Stimulated activated naive CD8-positive, alpha-beta T cell treated with anti-CD3 and anti-CD28 coated beads, Interleukin-15, Interleukin-2, amounts not matched to agents 100 ng/mL and 50 ng/mL, for 24 hours (primary cell): ENCODE measurements at regions not wholly inside any gene's neighbourhood (a gene's known extent, or its start where the extent isn't known, plus 50 kb on each side); places are given as distances from the start of the nearest gene placed in this dataset.
A peak's percentile ranks its signal among the peaks of the same experiment; 100 is the strongest.

ENCODE experiments used
- H3K27ac Mint-ChIP-seq: one replicate; pipeline ENCODE4 v1.8.0; 2021; ENCODE audit warnings: mild to moderate bottlenecking, mixed read lengths
- H3K27me3 Mint-ChIP-seq: one replicate; pipeline ENCODE4 v1.8.0; 2021; ENCODE audit warnings: mixed read lengths
- H3K36me3 Mint-ChIP-seq: one replicate; pipeline ENCODE4 v1.8.0; 2021; ENCODE audit warnings: low read depth, mixed read lengths
- H3K4me1 Mint-ChIP-seq: one replicate; pipeline ENCODE4 v1.8.0; 2021; ENCODE audit warnings: low read depth, mixed read lengths
- H3K4me3 Mint-ChIP-seq: one replicate; pipeline ENCODE4 v1.8.0; 2021; ENCODE audit warnings: mild to moderate bottlenecking, mixed read lengths
- H3K9me3 Mint-ChIP-seq: one replicate; pipeline ENCODE4 v1.8.0; 2021; ENCODE audit warnings: mixed read lengths

GRCh38 chr16:47026947-47027346 is 53.5 kb upstream of the DNAJA2 start:
- no peaks in the 10 kb centered on the region for H3K4me1 Mint-ChIP-seq

DNA sequence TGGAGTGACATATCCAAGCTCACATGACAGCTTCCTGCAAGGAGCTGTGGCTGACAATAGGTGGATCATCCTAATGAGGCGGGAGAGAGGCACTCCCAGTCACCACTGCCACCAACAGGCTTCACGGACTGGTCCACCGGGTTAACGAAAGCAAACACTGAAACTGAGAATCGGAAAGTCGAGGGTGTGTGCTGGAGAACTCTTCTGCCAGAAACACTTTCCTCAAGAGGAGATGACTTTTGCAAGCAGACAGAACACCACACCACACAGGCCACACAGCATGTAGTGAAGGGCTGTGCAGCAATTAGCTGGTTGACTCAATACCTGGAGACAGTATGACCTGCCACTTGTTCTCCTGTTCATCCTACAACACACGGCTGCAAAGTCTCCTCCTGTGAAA is 53.0 kb upstream of the DNAJA2 start:
- no peak overlapping the region for H3K4me3 Mint-ChIP-seq
- no peaks in the 10 kb centered on the region for H3K4me1 Mint-ChIP-seq
- no peaks in the 10 kb centered on the region for H3K36me3 Mint-ChIP-seq
- H3K27ac Mint-ChIP-seq, result no peak overlapping the region
- no peaks in the 10 kb centered on the region for H3K27me3 Mint-ChIP-seq
- no peaks in the 10 kb centered on the region for H3K9me3 Mint-ChIP-seq

More at GRCh38 chr16:47026947-47027346, 53.5 kb upstream of the DNAJA2 start:
- Mint-ChIP-seq H3K4me3 (no peak overlapping the region), H3K36me3 (no peaks in the 10 kb centered on the region), H3K9me3 (no peaks in the 10 kb centered on the region), H3K27ac (peak overlapping the region; percentile 68), H3K27me3 (no peaks in the 10 kb centered on the region)

DNA sequence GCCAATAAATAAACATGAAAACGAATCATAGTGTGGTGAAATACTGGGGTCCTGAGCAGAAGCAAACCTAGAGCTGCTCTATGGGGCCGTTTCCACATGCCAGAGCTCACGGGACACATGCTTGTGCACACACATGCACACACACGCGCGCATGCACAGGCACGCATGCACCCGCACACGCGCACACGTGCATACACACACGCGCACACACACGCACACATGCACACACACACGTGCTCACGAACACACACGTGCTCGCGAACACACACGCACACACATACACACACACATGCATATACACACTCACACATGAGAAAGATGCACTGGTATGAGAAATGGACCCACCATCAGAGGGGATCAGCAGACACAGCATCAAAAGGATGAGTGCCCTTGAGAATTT is 52.2 kb upstream of the DNAJA2 start:
- Mint-ChIP-seq H3K27ac (no peak overlapping the region), H3K9me3 (no peaks in the 10 kb centered on the region), H3K4me1 (no peaks in the 10 kb centered on the region), H3K36me3 (no peaks in the 10 kb centered on the region), H3K4me3 (no peak overlapping the region), H3K27me3 (no peaks in the 10 kb centered on the region)
